ENCODE measurements at regions not wholly inside any gene's neighbourhood (a gene's known extent, or its start where the extent isn't known, plus 50 kb on each side); places are given as distances from the start of the nearest gene placed in this dataset.
"Not testable (repeated sequence)": the region's sequence is repeated elsewhere in the genome, so short reads cannot be mapped to it uniquely, and the experiment has no call there.

GRCh38 chr21:34219334-34220060 is 144.3 kb upstream of the KCNE2 start:
- no peak for DNase-seq (ENCODE audit: low spot score)

GRCh38 chr21:34220556-34221195 is 143.1 kb upstream of the KCNE2 start:
- DNase-seq (ENCODE audit: low spot score): no peak

GRCh38 chr21:34221331-34222030 is 142.3 kb upstream of the KCNE2 start:
- no peak for DNase-seq (ENCODE audit: low spot score)

- DNase-seq (ENCODE audit: low spot score): no peak
Observed at GRCh38 chr21:34222031-34222335, 141.8 kb upstream of the KCNE2 start.

GRCh38 chr21:34223376-34223775 is 140.4 kb upstream of the KCNE2 start:
- DNase-seq (ENCODE audit: low spot score): no peak

- no peak for DNase-seq (ENCODE audit: low spot score)
Observed at GRCh38 chr21:34227386-34227852, 136.4 kb upstream of the KCNE2 start.

GRCh38 chr21:34228792-34229191 is 135.0 kb upstream of the KCNE2 start:
- no peak for DNase-seq (ENCODE audit: low spot score)

GRCh38 chr21:34229353-34229752 is 134.5 kb upstream of the KCNE2 start:
- DNase-seq (ENCODE audit: low spot score): no peak

GRCh38 chr21:34233741-34234140 is 130.1 kb upstream of the KCNE2 start:
- DNase-seq (ENCODE audit: low spot score): not testable (repeated sequence)

GRCh38 chr21:34235514-34235913 is 128.3 kb upstream of the KCNE2 start:
- peak; percentile 9 for DNase-seq (ENCODE audit: low spot score)

GRCh38 chr21:34242973-34243372 is 120.8 kb upstream of the KCNE2 start:
- no peak for DNase-seq (ENCODE audit: low spot score)

GRCh38 chr21:34243562-34243961 is 120.2 kb upstream of the KCNE2 start:
- peak; percentile 24 for DNase-seq (ENCODE audit: low spot score)

- no peak for DNase-seq (ENCODE audit: low spot score)
Observed at GRCh38 chr21:34252751-34253150, 111.1 kb upstream of the KCNE2 start.

- DNase-seq (ENCODE audit: low spot score): no peak
Observed at GRCh38 chr21:34255073-34255472, 108.7 kb upstream of the KCNE2 start.

GRCh38 chr21:34260277-34261008 is 103.4 kb upstream of the KCNE2 start:
- DNase-seq (ENCODE audit: low spot score): no peak

GRCh38 chr21:34261841-34262468 is 101.9 kb upstream of the KCNE2 start:
- no peak for DNase-seq (ENCODE audit: low spot score)

GRCh38 chr21:34262469-34262845 is 101.3 kb upstream of the KCNE2 start:
- DNase-seq (ENCODE audit: low spot score): no peak

- DNase-seq (ENCODE audit: low spot score): no peak
Observed at GRCh38 chr21:34263629-34264028, 100.2 kb upstream of the KCNE2 start.

GRCh38 chr21:34266351-34266750 is 97.5 kb upstream of the KCNE2 start:
- no peak for DNase-seq (ENCODE audit: low spot score)

- no peak for DNase-seq (ENCODE audit: low spot score)
Observed at GRCh38 chr21:34268493-34268892, 95.3 kb upstream of the KCNE2 start.

GRCh38 chr21:34270411-34270810 is 93.4 kb upstream of the KCNE2 start:
- DNase-seq (ENCODE audit: low spot score): no peak

GRCh38 chr21:34271189-34271851 is 92.5 kb upstream of the KCNE2 start:
- no peak for DNase-seq (ENCODE audit: low spot score)

Measured in cerebellar cortex (tissue), 1 donor.